ENCODE measurements at regions not wholly inside any gene's neighbourhood (a gene's known extent, or its start where the extent isn't known, plus 50 kb on each side); places are given as distances from the start of the nearest gene placed in this dataset.
"Not testable (repeated sequence)": the region's sequence is repeated elsewhere in the genome, so short reads cannot be mapped to it uniquely, and the experiment has no call there.

DNA sequence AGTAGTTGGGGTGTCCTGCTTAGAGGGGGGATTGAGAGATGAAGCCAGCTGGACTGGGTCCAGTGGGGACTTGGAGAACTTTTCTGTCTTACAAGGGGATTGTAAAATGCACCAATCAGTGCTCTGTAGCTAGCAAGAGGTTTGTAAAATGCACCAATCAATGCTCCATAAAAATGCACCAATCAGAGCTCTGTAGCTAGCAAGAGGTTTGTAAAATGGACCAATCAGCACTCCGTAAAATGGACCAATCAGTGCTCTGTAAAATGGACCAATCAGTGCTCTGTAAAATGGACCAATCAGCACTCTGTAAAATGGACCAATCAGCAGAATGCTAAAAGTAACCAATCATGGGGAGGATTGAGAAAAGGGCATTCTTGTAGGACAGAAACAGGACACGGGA lies 71.9 kb downstream of the EBLN1 start:
- POLR2A ChIA-PET, result not testable (repeated sequence)

DNA sequence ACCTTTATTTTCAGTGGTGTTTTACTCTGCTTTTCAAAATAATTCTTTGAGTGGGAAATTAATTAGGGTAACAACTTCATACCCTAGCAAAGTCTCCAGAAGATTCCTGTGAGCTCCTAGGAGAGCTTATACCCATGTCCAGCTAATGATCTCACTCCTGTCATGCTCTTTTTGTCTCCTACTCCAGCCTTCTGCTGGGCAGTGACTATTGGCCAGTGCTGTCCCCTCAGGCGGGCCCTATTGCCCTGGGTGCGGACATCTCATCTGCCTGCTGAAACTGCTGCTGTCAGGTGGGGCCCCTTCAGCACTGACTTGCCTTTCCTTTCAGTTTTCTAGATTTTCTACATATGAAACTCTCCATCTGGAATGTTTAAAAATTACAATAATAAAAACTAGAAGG lies 80.3 kb downstream of the EBLN1 start:
- Histone ChIP-seq H3K4me1 (ENCODE audit: control insufficient read depth in 1 of 2, insufficient read depth in 2 of 2, low read length in 2 of 2) (no peaks in the 10 kb centered on the region), H3K9me2 (ENCODE audit: insufficient read depth) (no peaks in the 10 kb centered on the region), H3K4me2 (ENCODE audit: low read length) (no peak overlapping the region), H3K36me3 (ENCODE audit: control insufficient read depth in 1 of 2, insufficient read depth in 2 of 2, low read length in 2 of 2) (no peaks in the 10 kb centered on the region), H3K27me3 (ENCODE audit: insufficient read depth, low read length) (no peaks in the 10 kb centered on the region), H3K79me2 (ENCODE audit: insufficient read depth, low read length) (no peaks in the 10 kb centered on the region), H3K4me3 (replicated peaks in 1 of 2; ENCODE audit: low read depth in 1 of 2, low read length in 2 of 2) (no peak overlapping the region), H3K9ac (ENCODE audit: low read length) (no peak overlapping the region), H4K20me1 (ENCODE audit: insufficient read depth) (no peaks in the 10 kb centered on the region), H3K27ac (ENCODE audit: low read depth, low read length) (no peak overlapping the region), H2AFZ (ENCODE audit: low read depth, low read length, poor library complexity, severe bottlenecking) (no peak overlapping the region), H3K9me3 (ENCODE audit: control insufficient read depth in 1 of 2, insufficient read depth in 1 of 2, low read depth in 1 of 2, low read length in 2 of 2) (no peaks in the 10 kb centered on the region)
- ChIA-PET POLR2A (no interaction called here), CTCF (no interaction called here), RAD21 (ENCODE audit: low non-redundant PET in 1 of 2, low total read pairs in 2 of 2, uncharacterized antibody in 2 of 2, unreplicated experiment in 2 of 2) (no interaction called here)
- DNase-seq (ENCODE audit: low read depth, low spot score) (no peak), ATAC-seq (no peak)
- no TSS peak for BruUV-seq (replicated peaks)
- intact Hi-C loops (cut with micrococcal nuclease), result loop anchor here (2.0 kb wide), 1 partner anchor 39 kb away; no protein-coding TSS in a partner anchor
- TF ChIP-seq EZH2 (IDR thresholded peaks at IDR 0.05) (no peak), POLR2A (IDR thresholded peaks at IDR 0.05; ENCODE audit: borderline replicate concordance, extremely low read depth, insufficient read depth, insufficient read length) (no peak), SRF (IDR thresholded peaks at IDR 0.05; ENCODE audit: low read depth) (no peak), SP1 (IDR thresholded peaks at IDR 0.05; ENCODE audit: low read depth) (no peak)
- TF ChIP-seq, protein P1, sequence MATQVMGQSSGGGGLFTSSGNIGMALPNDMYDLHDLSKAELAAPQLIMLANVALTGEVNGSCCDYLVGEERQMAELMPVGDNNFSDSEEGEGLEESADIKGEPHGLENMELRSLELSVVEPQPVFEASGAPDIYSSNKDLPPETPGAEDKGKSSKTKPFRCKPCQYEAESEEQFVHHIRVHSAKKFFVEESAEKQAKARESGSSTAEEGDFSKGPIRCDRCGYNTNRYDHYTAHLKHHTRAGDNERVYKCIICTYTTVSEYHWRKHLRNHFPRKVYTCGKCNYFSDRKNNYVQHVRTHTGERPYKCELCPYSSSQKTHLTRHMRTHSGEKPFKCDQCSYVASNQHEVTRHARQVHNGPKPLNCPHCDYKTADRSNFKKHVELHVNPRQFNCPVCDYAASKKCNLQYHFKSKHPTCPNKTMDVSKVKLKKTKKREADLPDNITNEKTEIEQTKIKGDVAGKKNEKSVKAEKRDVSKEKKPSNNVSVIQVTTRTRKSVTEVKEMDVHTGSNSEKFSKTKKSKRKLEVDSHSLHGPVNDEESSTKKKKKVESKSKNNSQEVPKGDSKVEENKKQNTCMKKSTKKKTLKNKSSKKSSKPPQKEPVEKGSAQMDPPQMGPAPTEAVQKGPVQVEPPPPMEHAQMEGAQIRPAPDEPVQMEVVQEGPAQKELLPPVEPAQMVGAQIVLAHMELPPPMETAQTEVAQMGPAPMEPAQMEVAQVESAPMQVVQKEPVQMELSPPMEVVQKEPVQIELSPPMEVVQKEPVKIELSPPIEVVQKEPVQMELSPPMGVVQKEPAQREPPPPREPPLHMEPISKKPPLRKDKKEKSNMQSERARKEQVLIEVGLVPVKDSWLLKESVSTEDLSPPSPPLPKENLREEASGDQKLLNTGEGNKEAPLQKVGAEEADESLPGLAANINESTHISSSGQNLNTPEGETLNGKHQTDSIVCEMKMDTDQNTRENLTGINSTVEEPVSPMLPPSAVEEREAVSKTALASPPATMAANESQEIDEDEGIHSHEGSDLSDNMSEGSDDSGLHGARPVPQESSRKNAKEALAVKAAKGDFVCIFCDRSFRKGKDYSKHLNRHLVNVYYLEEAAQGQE (IDR thresholded peaks at IDR 0.05; ENCODE audit: low read depth), result no peak
- TF ChIP-seq, protein P2, sequence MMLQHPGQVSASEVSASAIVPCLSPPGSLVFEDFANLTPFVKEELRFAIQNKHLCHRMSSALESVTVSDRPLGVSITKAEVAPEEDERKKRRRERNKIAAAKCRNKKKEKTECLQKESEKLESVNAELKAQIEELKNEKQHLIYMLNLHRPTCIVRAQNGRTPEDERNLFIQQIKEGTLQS (IDR thresholded peaks at IDR 0.05), result no peak
- TF ChIP-seq, protein P3, sequence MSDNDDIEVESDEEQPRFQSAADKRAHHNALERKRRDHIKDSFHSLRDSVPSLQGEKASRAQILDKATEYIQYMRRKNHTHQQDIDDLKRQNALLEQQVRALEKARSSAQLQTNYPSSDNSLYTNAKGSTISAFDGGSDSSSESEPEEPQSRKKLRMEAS (IDR thresholded peaks at IDR 0.05), result no peak
- TF ChIP-seq, protein P4, sequence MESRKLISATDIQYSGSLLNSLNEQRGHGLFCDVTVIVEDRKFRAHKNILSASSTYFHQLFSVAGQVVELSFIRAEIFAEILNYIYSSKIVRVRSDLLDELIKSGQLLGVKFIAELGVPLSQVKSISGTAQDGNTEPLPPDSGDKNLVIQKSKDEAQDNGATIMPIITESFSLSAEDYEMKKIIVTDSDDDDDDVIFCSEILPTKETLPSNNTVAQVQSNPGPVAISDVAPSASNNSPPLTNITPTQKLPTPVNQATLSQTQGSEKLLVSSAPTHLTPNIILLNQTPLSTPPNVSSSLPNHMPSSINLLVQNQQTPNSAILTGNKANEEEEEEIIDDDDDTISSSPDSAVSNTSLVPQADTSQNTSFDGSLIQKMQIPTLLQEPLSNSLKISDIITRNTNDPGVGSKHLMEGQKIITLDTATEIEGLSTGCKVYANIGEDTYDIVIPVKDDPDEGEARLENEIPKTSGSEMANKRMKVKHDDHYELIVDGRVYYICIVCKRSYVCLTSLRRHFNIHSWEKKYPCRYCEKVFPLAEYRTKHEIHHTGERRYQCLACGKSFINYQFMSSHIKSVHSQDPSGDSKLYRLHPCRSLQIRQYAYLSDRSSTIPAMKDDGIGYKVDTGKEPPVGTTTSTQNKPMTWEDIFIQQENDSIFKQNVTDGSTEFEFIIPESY (IDR thresholded peaks at IDR 0.05; ENCODE audit: extremely low read depth, insufficient replicate concordance, low read length), result no peak

More for the DNA sequence above, 71.9 kb downstream of the EBLN1 start:
- H3K36me3 ChIP-seq (ENCODE audit: control insufficient read depth in 1 of 2, insufficient read depth in 2 of 2, low read length in 2 of 2); H3K4me3 ChIP-seq (replicated peaks in 1 of 2; ENCODE audit: low read depth in 1 of 2, low read length in 2 of 2); intact Hi-C loops (cut with micrococcal nuclease); H3K9me2 ChIP-seq (ENCODE audit: insufficient read depth); H3K27me3 ChIP-seq (ENCODE audit: insufficient read depth, low read length); H3K9me3 ChIP-seq (ENCODE audit: control insufficient read depth in 1 of 2, insufficient read depth in 1 of 2, low read depth in 1 of 2, low read length in 2 of 2); DNase-seq (ENCODE audit: low read depth, low spot score); H3K4me1 ChIP-seq (ENCODE audit: control insufficient read depth in 1 of 2, insufficient read depth in 2 of 2, low read length in 2 of 2); BruUV-seq (replicated peaks); H3K4me2 ChIP-seq (ENCODE audit: low read length); RAD21 ChIA-PET (ENCODE audit: low non-redundant PET in 1 of 2, low total read pairs in 2 of 2, uncharacterized antibody in 2 of 2, unreplicated experiment in 2 of 2); ATAC-seq; H3K9ac ChIP-seq (ENCODE audit: low read length); H4K20me1 ChIP-seq (ENCODE audit: insufficient read depth); CTCF ChIA-PET; H3K79me2 ChIP-seq (ENCODE audit: insufficient read depth, low read length); H3K27ac ChIP-seq (ENCODE audit: low read depth, low read length); H2AFZ ChIP-seq (ENCODE audit: low read depth, low read length, poor library complexity, severe bottlenecking): not testable (repeated sequence)
